NCI-H2107 (cell line): ENCODE measurements at regions not wholly inside any gene's neighbourhood (a gene's known extent, or its start where the extent isn't known, plus 50 kb on each side); places are given as distances from the start of the nearest gene placed in this dataset.

ENCODE experiments used
- DNase-seq: peaks from one replicate; lab custom pipeline; 2025; lab: John Stamatoyannopoulos, UW

DNA sequence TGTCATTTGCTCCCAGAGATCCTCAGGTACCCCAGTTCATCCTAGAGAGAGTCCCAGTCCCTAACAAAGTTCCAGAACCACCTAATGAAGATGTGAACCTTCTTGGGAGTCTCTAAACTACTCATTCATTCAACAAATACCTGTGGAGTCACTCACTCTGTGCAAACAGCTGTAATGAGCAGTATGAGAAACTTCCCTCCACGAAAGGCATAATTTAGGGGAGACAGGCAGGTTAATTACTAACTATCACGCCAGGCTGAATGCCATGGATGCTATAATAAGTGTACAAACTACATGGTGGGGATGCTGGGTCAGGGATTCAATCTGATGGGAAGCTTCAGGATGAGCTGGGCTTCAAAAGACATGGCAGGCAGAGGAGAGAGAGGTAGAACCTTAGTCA is 70.1 kb upstream of the AFDN start:
- DNase-seq = no peak

DNA sequence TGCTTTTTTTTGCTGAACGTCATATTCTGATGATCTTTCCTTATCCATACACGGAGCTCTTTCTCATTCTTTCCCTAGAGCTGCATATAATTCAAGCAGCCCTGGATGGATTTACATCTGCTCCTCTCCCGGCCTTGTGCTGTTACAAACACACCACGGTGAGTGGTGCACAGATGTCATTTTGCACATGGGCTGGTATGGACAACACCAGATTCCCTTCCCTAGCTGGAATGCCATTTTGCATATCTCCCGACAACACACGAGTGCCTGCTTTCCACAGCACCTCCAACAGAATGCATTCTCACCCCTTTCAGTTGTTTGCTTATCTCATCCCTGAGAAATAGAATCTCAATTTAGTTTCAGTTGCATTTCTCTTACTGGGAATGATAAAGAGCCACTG is 69.5 kb upstream of the AFDN start:
- no peak for DNase-seq

DNA sequence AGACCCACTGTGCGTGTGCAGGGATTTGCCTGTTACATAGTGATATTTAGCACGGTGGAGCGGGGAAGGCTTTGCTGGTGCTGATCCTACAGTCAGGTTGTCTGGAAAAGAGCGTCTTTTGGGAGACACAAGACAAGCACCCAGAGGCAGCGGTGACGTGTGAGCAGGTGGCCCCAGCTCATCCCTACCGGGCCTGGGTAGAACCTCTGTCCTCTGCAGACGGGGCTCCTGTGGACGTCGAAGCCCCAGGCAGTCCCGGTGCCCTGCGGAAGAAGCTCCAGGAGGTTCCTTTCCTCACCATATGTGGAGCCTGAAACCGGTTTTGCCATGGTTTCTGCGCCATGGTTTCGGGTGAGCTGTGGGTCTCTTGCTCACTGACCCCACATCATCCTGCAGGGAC is 68.9 kb upstream of the AFDN start:
- no peak for DNase-seq

DNA sequence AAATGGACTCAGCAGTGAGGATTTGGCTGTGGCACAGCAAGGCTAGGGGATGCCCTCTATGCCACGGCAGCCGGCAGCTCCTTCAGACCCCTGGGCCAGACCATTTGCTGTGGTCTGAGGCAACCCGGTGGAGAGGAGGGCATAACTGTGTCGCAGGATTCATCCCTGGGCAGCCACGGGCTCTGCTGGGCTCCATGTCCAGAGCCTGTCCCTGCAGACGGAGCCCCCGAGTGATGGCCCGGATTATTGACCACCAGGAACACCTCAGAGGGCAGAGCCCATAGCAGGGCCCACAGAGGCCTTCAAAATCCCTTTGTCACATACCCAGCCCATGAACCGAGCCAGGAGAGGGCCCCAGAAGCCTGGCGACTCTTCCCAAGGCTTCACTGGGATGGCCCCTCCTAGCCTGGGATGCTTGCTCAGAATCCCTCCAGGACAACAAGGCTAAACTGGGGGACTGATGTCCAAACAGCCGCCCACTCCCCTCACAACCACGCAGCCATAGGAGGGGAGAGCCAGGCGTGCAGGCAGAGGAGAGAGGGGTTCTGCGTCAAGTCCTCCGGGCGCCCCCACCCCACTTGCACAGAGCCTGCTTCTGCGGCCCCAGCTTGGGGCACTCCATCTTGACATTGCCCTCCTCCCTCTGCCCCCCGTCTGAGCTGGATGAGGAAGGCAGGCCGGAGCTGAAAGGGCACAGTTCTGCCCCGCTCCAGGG is 68.2 kb upstream of the AFDN start:
- DNase-seq = no peak

- DNase-seq = no peak
Observed at GRCh38 chr6:167759206-167759605, 67.5 kb upstream of the AFDN start.

- no peak for DNase-seq
Observed at GRCh38 chr6:167759912-167760311, 66.8 kb upstream of the AFDN start.

DNA sequence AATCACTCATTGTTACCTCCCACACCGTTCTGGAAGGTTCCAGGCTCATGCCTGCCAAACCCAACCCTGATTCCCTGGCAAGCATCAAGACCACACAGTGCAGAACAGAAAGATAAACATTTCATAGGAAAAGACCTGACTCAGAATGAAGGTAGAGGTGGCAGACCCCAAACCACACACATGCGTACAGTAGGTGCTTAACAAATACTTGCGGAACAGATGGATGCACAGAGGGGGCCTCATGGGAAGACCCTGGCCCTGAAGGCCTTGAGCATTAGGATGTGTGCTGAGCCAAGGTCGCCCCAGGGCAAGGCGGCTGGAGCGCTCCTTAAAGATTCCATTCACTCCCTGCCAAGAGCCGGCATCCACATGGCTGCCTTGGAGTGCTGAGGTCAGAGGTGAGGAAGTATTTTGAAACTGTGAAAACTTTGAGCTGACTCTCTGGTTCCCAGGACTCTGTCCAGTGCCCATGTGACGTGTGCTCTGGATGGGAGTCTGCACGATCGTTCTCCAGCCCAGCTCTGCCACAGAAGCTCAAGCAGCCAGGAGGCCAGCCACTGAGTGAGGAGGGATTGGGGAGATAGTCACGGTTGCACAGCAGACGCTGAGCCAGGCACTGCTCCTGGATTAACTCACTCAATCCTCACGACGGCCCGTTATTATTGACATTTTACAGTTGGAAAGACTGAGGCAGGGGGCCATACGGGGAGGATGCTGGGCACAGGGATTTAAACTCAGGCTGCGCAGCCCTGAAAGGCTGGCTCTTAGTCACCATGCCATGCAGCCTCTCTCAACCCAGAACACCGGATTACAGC is 65.5 kb upstream of the AFDN start:
- DNase-seq = no peak

GRCh38 chr6:167761794-167762258 is 64.9 kb upstream of the AFDN start:
- peak; percentile 4 for DNase-seq

- DNase-seq = no peak
Observed at GRCh38 chr6:167762259-167762962, 64.3 kb upstream of the AFDN start.

- no peak for DNase-seq
Observed at GRCh38 chr6:167763056-167763944, 63.4 kb upstream of the AFDN start.

DNA sequence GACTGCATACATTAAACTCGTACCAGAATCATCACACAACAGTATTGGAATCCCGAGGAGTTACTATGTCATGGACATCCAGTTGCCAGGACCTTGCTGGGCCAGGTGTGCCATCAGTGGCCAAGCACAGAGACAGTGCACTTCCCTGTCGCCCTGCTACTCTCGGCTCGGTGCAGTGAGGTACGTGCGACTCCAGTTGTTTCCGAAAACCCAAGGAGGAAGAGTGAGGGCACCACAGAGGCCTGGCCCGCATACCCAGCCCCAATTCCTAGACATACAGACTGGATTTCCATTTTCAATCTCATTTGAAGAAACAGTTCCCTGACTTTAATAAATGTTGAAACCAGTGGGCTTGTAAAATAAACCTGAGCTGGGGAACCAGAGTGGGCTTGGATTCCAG is 62.5 kb upstream of the AFDN start:
- no peak for DNase-seq

- no peak for DNase-seq
Observed at GRCh38 chr6:167764713-167765479, 61.8 kb upstream of the AFDN start.

DNA sequence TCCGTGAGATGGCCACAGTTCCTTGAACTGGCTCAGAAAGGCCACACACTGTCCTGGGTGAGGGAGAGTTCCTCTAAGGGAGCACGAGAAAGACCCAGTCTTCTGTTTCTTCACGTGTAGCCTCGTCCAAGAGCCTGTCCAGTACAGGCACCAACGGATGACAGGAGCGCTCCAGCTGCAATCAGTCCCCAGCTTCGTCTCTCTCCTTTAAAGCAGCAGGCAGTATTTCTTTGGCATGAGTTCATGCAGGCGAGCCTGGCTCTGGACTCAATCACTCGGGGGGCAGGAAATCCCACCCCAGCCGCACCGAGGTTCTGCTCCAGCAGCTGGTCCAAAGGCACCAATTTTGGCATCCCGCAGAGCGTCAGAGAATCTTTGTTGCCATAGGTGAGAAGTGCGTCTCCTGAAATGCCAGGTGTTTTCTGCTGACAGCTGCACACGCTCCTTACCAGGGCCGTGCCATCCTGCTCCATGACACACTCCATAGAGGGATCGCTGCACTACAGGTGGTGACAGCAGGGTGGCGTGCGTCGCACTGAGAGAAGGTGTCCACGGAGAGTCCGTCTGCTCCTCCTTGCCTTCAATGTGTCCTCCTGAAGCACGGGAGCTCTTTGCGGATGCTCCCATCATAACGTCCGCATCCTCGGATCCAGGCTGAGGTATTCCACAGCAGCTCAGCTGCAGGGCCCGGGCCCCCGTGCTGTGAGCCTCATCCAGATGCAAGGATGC is 59.6 kb upstream of the AFDN start:
- no peak for DNase-seq

DNA sequence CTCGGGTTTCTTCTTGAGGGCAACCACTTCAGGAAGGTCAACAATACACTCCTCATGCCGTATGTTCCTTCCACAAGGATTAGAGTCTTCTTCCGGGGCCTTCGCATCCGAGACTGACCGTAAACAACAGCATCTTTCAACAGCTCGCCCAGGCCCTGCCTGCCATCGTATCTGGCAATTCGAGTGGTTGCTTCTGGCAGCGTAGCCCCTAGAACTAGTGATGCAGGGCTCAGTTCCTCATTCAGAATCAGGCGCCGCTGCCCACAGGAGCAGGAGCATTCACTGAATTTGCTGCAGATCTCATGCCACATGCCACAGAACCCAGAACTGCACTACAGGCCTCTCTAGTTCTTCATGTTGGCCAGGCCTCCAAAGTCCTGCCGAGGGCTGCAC is 59.0 kb upstream of the AFDN start:
- DNase-seq = no peak

- no peak for DNase-seq
Observed at GRCh38 chr6:167768471-167769215, 58.1 kb upstream of the AFDN start.

DNA sequence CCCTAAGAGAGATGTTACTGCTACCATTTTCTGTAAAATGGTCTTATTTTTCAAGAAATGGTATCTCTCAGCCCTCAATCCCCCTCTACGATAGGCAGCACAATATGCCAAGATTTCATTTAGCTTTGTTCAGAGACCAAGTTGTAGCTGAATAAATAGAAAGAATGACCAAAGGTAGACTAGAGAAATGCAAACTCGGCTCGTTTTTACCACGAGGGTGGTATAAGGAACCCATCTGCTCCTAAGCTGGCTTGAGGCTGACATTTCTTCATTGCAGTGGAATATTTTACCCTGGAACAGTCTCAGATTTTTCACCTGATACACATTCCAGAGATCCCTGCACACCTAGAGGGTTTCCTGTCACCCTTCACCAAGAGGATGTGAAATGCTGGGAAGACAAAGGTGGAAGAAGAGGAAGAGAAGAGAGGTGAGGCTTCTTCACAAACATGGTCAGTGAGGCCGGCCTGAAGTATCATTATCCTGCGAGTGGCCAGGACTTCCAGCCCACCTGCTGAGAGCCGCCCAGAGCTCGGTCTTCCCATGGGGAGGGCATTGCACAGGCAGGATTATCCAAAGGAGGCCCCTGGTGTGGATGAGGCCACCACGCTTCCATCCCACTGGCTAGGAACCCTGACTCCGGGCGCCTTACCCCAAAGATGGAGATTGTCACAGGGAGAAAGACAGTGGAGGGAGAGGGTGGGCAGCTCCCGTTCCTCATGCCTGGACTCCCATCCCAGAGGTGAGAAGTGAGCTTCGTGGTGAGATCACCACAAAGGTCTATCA is 57.1 kb upstream of the AFDN start:
- no peak for DNase-seq

- DNase-seq = no peak
Observed at GRCh38 chr6:167770291-167770955, 56.3 kb upstream of the AFDN start.

DNA sequence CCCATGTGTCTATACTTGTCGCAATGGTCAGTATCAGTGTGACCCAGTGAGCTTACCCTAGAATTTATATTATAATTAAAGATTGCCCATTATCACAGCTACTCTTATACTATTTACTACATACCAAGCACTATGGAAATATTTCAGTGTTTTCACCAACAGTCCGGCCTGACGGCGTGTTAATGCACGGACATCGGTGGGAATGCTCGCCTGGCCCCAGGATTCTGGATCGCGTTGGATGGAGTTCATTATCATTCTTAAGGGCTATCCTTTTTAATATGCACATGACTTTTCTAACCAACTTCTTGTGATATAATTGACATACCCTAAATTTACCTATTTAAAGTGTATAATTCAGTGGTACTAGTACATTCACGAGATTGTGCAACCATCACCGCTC is 51.8 kb upstream of the AFDN start:
- DNase-seq = no peak
